Stimulated activated memory B cell treated with anti-CD40 and anti-IgM and Interleukin-4, amounts not matched to agents 10 μg/mL and 1 μg/mL and 100 μg/mL, for 72 hours (primary cell): ENCODE measurements at regions not wholly inside any gene's neighbourhood (a gene's known extent, or its start where the extent isn't known, plus 50 kb on each side); places are given as distances from the start of the nearest gene placed in this dataset.
"Not testable (repeated sequence)": the region's sequence is repeated elsewhere in the genome, so short reads cannot be mapped to it uniquely, and the experiment has no call there.

ENCODE experiments used
- ATAC-seq: fragments of 150-1000 bp; cut with Tn5 transposase; 2 replicates; pipeline ENCODE4 v1.10.0; 2021
- H3K27ac Mint-ChIP-seq: one replicate; pipeline ENCODE4 v1.8.0; 2022; ENCODE audit warnings: mild to moderate bottlenecking, mixed read lengths
- H3K27me3 Mint-ChIP-seq: one replicate; pipeline ENCODE4 v1.8.0; 2022; ENCODE audit warnings: mixed read lengths
- H3K36me3 Mint-ChIP-seq: one replicate; pipeline ENCODE4 v1.8.0; 2022; ENCODE audit warnings: mixed read lengths
- H3K4me1 Mint-ChIP-seq: one replicate; pipeline ENCODE4 v1.8.0; 2022; ENCODE audit warnings: mixed read lengths
- H3K4me3 Mint-ChIP-seq: one replicate; pipeline ENCODE4 v1.8.0; 2022; ENCODE audit warnings: mild to moderate bottlenecking, moderate library complexity, mixed read lengths
- H3K9me3 Mint-ChIP-seq: one replicate; pipeline ENCODE4 v1.8.0; 2022; ENCODE audit warnings: mixed read lengths

DNA sequence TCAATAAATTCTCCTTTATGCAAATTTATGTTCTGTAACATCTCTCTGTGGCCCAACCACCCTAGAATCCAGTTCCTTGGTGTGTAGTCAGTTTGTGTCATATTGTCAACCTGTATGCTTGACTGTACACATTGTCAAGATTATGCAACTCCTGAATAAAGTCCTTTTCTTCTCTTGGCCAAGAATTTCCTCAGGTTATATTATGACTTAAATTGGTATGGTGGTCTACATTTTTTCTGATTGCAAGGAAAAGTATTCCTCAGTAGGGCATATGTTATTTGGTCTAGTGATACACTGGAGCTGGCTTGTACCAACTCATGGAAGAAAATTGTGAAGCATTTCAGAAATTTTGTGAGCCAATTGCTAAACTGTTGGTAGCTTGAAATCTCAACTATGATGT lies 482.8 kb upstream of the CHORDC1 start:
- H3K9me3 Mint-ChIP-seq = no peaks in the 10 kb centered on the region

DNA sequence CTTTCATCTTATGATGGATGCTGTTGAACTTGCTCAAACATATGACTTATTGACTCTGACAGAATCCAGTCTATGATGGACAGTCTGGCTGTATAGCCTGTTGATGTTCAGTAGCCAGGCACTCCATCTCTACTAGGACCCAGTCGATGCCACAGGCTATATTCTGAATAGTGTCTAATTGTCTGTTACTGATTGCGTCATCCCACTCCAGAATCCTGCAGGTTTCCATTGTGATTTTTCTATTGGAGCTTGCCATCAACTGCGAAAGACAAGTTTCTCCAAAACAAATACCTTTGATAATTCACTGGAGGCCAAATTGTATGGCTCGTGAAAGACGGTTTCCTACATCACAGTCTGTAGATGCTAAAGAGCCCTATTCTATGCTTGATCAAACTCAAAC lies 481.7 kb upstream of the CHORDC1 start:
- no peak for ATAC-seq
- H3K36me3 Mint-ChIP-seq = no peaks in the 10 kb centered on the region
- no peak overlapping the region for H3K4me3 Mint-ChIP-seq
- H3K9me3 Mint-ChIP-seq = no peaks in the 10 kb centered on the region
- H3K27me3 Mint-ChIP-seq = no peaks in the 10 kb centered on the region
- H3K27ac Mint-ChIP-seq = no peak overlapping the region
- no peaks in the 10 kb centered on the region for H3K4me1 Mint-ChIP-seq

More for the DNA sequence above, 482.8 kb upstream of the CHORDC1 start:
- Mint-ChIP-seq H3K4me3 (no peak overlapping the region), H3K36me3 (no peaks in the 10 kb centered on the region), H3K4me1 (no peaks in the 10 kb centered on the region), H3K27me3 (no peaks in the 10 kb centered on the region), H3K27ac (no peak overlapping the region)
- no peak for ATAC-seq

GRCh38 chr11:90701716-90702115 lies 478.9 kb upstream of the CHORDC1 start:
- Mint-ChIP-seq H3K9me3 (no peaks in the 10 kb centered on the region), H3K27ac (no peak overlapping the region), H3K36me3 (no peaks in the 10 kb centered on the region), H3K4me3 (no peak overlapping the region), H3K27me3 (no peaks in the 10 kb centered on the region), H3K4me1 (no peaks in the 10 kb centered on the region)
- ATAC-seq = no peak

DNA sequence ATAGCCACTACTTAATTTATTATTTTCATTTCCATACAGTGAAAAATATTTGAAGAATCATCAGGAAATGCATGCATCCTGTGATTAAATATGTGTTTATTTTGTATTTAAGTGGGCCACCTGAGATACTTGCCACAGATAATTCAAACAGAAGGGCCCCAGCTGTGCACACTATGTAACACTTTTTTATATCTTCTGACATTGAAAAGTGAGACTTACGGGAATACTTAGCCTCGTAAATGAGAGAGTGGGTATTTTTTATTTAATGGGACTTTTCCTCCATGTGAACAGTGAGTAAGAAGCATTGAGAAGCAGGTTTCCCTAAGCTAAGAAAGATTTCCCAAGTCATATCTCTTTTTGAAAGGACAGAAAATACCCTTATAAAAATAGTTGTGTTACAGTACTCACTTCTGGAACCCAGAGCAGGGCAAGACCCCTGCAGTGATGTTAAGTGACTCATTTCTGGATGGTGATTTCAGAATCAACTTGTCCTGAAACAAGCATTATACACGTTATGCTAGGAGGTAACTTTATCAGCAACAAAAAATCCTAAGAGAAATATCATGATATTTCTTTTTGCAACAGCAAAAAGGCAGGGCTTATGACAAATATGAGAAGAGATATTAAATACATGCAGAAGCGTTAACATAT lies 478.1 kb upstream of the CHORDC1 start:
- Mint-ChIP-seq H3K27me3 (no peaks in the 10 kb centered on the region), H3K9me3 (no peaks in the 10 kb centered on the region), H3K36me3 (no peaks in the 10 kb centered on the region), H3K4me1 (no peaks in the 10 kb centered on the region), H3K27ac (no peak overlapping the region), H3K4me3 (no peak overlapping the region)
- no peak for ATAC-seq

DNA sequence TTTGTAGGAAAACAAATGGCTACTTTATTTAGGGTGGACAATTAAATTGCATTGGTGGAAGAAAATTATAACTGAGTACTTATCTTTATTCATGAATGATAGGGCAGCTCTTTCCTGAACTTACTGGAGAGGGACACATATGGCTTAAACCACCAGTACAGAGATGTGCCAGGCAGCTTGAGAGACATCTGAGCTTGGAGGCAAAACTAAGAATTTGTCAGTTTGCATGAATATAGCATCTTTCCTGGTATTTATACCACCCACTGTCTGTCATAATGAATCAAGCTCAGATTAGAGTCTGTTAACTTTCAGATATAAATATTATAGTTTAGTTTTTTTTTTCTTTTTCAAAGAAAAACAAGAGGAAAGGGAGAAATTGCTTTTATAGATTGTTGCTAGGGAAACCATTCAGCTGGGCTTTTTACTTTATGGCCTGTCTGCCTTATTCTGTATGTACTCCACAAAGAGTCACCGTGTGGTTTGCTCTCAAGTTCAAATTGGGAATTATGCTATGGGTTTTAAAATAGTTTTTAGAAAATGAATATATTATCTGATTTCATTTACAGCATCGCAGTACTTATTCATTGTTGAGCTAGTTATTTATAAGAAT lies 477.0 kb upstream of the CHORDC1 start:
- H3K4me1 Mint-ChIP-seq = no peaks in the 10 kb centered on the region
- H3K36me3 Mint-ChIP-seq = no peaks in the 10 kb centered on the region
- peaks cover 2% of the 10 kb centered on the region for H3K9me3 Mint-ChIP-seq

DNA sequence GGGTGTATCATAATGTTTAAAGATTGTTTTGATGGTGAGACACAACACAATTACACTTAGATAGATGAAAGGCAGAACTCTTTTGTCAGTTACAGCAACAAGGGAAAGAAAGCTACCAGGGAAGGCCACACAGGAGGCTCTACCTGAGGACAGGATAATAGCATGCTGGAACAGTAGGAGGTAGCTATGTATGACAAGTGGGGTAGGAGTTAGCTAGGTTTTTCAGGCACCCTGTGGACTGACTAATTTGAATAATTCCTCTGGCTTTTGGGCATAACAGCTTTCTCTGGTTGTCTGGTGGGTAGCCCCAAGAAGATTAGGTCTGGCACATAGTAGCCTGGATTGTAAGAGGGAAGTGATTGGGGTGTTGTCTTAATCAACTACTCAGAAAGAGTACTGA lies 475.4 kb upstream of the CHORDC1 start:
- no peak overlapping the region for H3K4me3 Mint-ChIP-seq
- H3K36me3 Mint-ChIP-seq = no peaks in the 10 kb centered on the region
- no peaks in the 10 kb centered on the region for H3K4me1 Mint-ChIP-seq
- H3K27me3 Mint-ChIP-seq = no peaks in the 10 kb centered on the region
- no peak for ATAC-seq
- peaks cover 3% of the 10 kb centered on the region for H3K9me3 Mint-ChIP-seq
- H3K27ac Mint-ChIP-seq = no peak overlapping the region

More for the DNA sequence above, 477.0 kb upstream of the CHORDC1 start:
- no peaks in the 10 kb centered on the region for H3K27me3 Mint-ChIP-seq
- ATAC-seq = no peak
- H3K27ac Mint-ChIP-seq = no peak overlapping the region
- no peak overlapping the region for H3K4me3 Mint-ChIP-seq

DNA sequence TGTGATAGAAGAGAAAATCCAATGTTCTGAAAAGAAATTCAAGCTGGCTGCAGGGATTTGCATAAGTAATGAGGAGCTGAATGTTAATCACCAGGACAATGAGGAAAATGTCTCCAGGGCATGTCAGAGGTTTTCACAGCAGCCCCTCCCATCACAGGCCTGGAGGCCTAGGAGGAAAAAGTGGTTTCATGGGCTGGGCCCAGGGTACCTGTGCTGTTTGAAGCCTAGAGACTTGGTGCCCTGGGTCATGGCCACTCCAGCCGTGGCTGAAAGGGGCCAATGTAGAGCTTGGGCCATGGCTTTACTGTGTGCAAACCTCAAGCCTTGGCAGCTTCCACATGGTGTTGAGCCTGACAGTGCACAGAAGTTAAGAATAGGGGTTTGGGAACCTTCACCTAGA lies 452.6 kb upstream of the CHORDC1 start:
- not testable (repeated sequence) for H3K4me1 Mint-ChIP-seq, H3K9me3 Mint-ChIP-seq, H3K27ac Mint-ChIP-seq, H3K36me3 Mint-ChIP-seq, H3K27me3 Mint-ChIP-seq, H3K4me3 Mint-ChIP-seq, ATAC-seq

- H3K4me3 Mint-ChIP-seq = no peak overlapping the region
- H3K4me1 Mint-ChIP-seq = no peaks in the 10 kb centered on the region
- H3K36me3 Mint-ChIP-seq = no peaks in the 10 kb centered on the region
- ATAC-seq = no peak
- H3K27me3 Mint-ChIP-seq = no peaks in the 10 kb centered on the region
- H3K9me3 Mint-ChIP-seq = peaks cover 6% of the 10 kb centered on the region
- no peak overlapping the region for H3K27ac Mint-ChIP-seq
Measured at GRCh38 chr11:90669094-90669493, 446.2 kb upstream of the CHORDC1 start.

DNA sequence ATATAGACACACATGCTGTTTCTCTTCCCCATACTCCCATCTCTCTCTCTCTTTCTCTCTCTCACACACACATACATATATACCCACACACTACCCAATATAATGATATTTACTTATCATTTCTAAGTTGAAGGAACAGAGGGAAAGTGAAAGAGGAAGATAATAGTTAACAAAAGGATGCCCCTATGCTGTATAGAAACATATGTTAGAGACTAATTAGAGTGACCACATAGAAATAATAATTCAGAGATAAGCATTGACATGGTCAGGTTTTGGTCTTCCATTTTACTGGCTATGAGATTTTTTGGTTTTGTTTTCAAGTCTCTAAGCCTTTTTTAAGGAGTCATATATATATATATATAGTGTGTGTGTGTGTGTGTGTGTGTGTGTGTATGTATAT lies 445.7 kb upstream of the CHORDC1 start:
- Mint-ChIP-seq H3K27ac (no peak overlapping the region), H3K4me1 (no peaks in the 10 kb centered on the region), H3K36me3 (no peaks in the 10 kb centered on the region), H3K4me3 (no peak overlapping the region), H3K27me3 (no peaks in the 10 kb centered on the region), H3K9me3 (peaks cover 7% of the 10 kb centered on the region)
- ATAC-seq = no peak

DNA sequence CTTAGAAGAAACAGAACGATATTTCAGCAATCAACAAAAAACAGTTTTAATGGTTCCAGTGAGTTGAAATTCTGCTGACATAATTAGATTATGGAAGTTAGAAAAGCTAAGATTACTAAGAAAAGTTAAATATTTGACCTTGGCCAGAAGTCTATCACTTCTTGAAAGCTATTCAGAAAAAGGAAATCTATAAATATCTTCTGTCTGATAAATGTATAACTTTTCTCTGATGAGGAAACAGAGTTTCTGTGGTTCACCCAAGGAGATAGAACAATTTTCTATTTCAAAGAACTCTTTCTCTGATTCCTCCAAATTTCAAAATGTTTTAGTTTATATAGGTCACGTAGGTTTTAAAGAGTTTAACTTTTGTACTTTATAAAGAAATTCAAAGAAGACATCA lies 438.4 kb upstream of the CHORDC1 start:
- Mint-ChIP-seq H3K36me3 (no peaks in the 10 kb centered on the region), H3K4me3 (no peak overlapping the region), H3K4me1 (no peaks in the 10 kb centered on the region), H3K27me3 (no peaks in the 10 kb centered on the region), H3K27ac (no peak overlapping the region), H3K9me3 (peaks cover 7% of the 10 kb centered on the region)
- no peak for ATAC-seq

GRCh38 chr11:90656171-90656570 lies 433.3 kb upstream of the CHORDC1 start:
- Mint-ChIP-seq H3K4me1 (no peaks in the 10 kb centered on the region), H3K36me3 (no peaks in the 10 kb centered on the region), H3K27ac (no peak overlapping the region)

DNA sequence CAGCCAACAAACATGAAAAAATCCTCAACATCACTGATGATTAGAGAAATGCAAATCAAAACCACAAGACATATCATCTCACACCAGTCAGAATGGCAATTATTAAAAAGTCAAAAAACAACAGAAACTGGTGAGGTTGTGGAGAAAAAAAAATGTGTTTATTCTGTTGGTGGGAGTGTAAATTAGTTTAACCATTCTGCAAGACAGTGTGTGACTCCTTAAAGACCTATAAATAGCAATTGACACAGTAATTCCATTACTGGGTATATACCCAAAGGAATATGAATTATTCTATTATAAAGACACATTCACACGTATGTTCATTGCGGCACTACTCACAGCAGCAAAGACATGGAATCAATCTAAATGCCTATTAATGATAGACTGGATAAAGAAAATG lies 427.3 kb upstream of the CHORDC1 start:
- H3K36me3 Mint-ChIP-seq = no peaks in the 10 kb centered on the region
- H3K4me1 Mint-ChIP-seq = no peaks in the 10 kb centered on the region

More at GRCh38 chr11:90656171-90656570, 433.3 kb upstream of the CHORDC1 start:
- ATAC-seq = no peak
- Mint-ChIP-seq H3K9me3 (peaks cover 3% of the 10 kb centered on the region), H3K27me3 (no peaks in the 10 kb centered on the region), H3K4me3 (no peak overlapping the region)

GRCh38 chr11:90646706-90647105 lies 423.9 kb upstream of the CHORDC1 start:
- no peaks in the 10 kb centered on the region for H3K27me3 Mint-ChIP-seq
- ATAC-seq = no peak
- H3K4me3 Mint-ChIP-seq = no peak overlapping the region
- no peaks in the 10 kb centered on the region for H3K4me1 Mint-ChIP-seq
- no peaks in the 10 kb centered on the region for H3K36me3 Mint-ChIP-seq
- H3K27ac Mint-ChIP-seq = no peak overlapping the region
- no peaks in the 10 kb centered on the region for H3K9me3 Mint-ChIP-seq

More for the DNA sequence above, 427.3 kb upstream of the CHORDC1 start:
- ATAC-seq = no peak
- no peaks in the 10 kb centered on the region for H3K27me3 Mint-ChIP-seq
- H3K27ac Mint-ChIP-seq = no peak overlapping the region
- H3K9me3 Mint-ChIP-seq = peaks cover 3% of the 10 kb centered on the region
- H3K4me3 Mint-ChIP-seq = no peak overlapping the region

GRCh38 chr11:90646266-90646665 lies 423.4 kb upstream of the CHORDC1 start:
- Mint-ChIP-seq H3K36me3 (no peaks in the 10 kb centered on the region), H3K27ac (no peak overlapping the region), H3K4me3 (no peak overlapping the region), H3K4me1 (no peaks in the 10 kb centered on the region), H3K27me3 (no peaks in the 10 kb centered on the region), H3K9me3 (no peaks in the 10 kb centered on the region)
- no peak for ATAC-seq

GRCh38 chr11:90639461-90639993 lies 416.7 kb upstream of the CHORDC1 start:
- Mint-ChIP-seq H3K4me3 (no peak overlapping the region), H3K9me3 (peaks cover 3% of the 10 kb centered on the region), H3K27ac (no peak overlapping the region), H3K36me3 (no peaks in the 10 kb centered on the region), H3K27me3 (no peaks in the 10 kb centered on the region), H3K4me1 (no peaks in the 10 kb centered on the region)
- ATAC-seq = no peak

GRCh38 chr11:90635886-90636285 lies 413.0 kb upstream of the CHORDC1 start:
- no peaks in the 10 kb centered on the region for H3K27me3 Mint-ChIP-seq
- no peak for ATAC-seq
- H3K27ac Mint-ChIP-seq = no peak overlapping the region
- no peaks in the 10 kb centered on the region for H3K36me3 Mint-ChIP-seq
- H3K4me1 Mint-ChIP-seq = no peaks in the 10 kb centered on the region
- no peak overlapping the region for H3K4me3 Mint-ChIP-seq
- H3K9me3 Mint-ChIP-seq = peaks cover 3% of the 10 kb centered on the region
